Esophagus squamous epithelium (tissue), 5 donors: ENCODE measurements at regions not wholly inside any gene's neighbourhood (a gene's known extent, or its start where the extent isn't known, plus 50 kb on each side); places are given as distances from the start of the nearest gene placed in this dataset.

Experiments
- DNase-seq: peaks from one replicate; lab custom pipeline; 2025; lab: John Stamatoyannopoulos, UW
- H3K27ac ChIP-seq, 4 donors: fragments of 200-600 bp; sonication (generic); one replicate each; pipeline ENCODE4 v1.5.1; 2016 to 2019; ENCODE audit warnings: mild to moderate bottlenecking in 1 of 4
- H3K27me3 ChIP-seq, 4 donors: fragments of 200-600 bp; sonication (generic); 1 replicate in 3 of 4; 2 replicates in 1 of 4; pipeline versions ENCODE4 v1.5.1 to v1.6.0; 2017 to 2021; ENCODE audit warnings: antibody characterized with exemption in 1 of 4
- H3K36me3 ChIP-seq, 3 donors: fragments of 200-600 bp; sonication (generic); one replicate each; pipeline ENCODE4 v1.5.1; 2016 to 2019
- H3K4me1 ChIP-seq, 3 donors: fragments of 200-600 bp; sonication (generic); one replicate each; pipeline ENCODE4 v1.5.1; 2017 to 2019
- H3K4me3 ChIP-seq, 4 donors: fragments of 200-600 bp; sonication (generic); 1 replicate in 3 of 4; 2 replicates in 1 of 4; pipeline ENCODE4 v1.5.1; 2016 to 2019; ENCODE audit warnings: mild to moderate bottlenecking in 2 of 4, moderate library complexity in 1 of 4
- H3K9me3 ChIP-seq, 3 donors: fragments of 200-600 bp; sonication (generic); one replicate each; pipeline ENCODE4 v1.5.1; 2016 to 2019
- POLR2A ChIP-seq, 4 donors: fragments of 450-650 bp; IDR thresholded peaks; one replicate each; pipeline ENCODE4 v1.6.1; 2017; ENCODE audit warnings: antibody characterized with exemption in 4 of 4, mild to moderate bottlenecking in 4 of 4, moderate library complexity in 3 of 4
- WGBS, 2 donors: methylation state at CpG; one replicate each; pipeline ENCODE4 v1.1.5; 2018; 5-methylcytosine and 5-hydroxymethylcytosine counted together
- intact Hi-C: fragments of 100-400 bp; cut with DNase I; formaldehyde crosslinking; loops from one replicate; pipeline ENCODE4 v1.15.0; 2022
- TF ChIP-seq, protein P1 (sequence below), 6 experiments: fragments of 450-650 bp in 4 of 6; fragments of 200-600 bp in 2 of 6; sonication (generic) in 2 of 6; IDR thresholded peaks; one replicate each; pipeline ENCODE4 v1.5.1; 2016 to 2019; ENCODE audit warnings: antibody characterized with exemption in 6 of 6, mild to moderate bottlenecking in 4 of 6, moderate library complexity in 4 of 6
- donor health status: DM: yes; HTN: yes; CAD: no.

GRCh38 chr6:156113631-156114030 is 658.0 kb upstream of the NOX3 start:
- Histone ChIP-seq H3K27me3 (no peaks in the 10 kb centered on the region), H3K27ac (no peak overlapping the region), H3K9me3 (no peaks in the 10 kb centered on the region), H3K4me1 (no peaks in the 10 kb centered on the region), H3K36me3 (no peaks in the 10 kb centered on the region), H3K4me3 (no peak overlapping the region)
- TF ChIP-seq, protein P1, sequence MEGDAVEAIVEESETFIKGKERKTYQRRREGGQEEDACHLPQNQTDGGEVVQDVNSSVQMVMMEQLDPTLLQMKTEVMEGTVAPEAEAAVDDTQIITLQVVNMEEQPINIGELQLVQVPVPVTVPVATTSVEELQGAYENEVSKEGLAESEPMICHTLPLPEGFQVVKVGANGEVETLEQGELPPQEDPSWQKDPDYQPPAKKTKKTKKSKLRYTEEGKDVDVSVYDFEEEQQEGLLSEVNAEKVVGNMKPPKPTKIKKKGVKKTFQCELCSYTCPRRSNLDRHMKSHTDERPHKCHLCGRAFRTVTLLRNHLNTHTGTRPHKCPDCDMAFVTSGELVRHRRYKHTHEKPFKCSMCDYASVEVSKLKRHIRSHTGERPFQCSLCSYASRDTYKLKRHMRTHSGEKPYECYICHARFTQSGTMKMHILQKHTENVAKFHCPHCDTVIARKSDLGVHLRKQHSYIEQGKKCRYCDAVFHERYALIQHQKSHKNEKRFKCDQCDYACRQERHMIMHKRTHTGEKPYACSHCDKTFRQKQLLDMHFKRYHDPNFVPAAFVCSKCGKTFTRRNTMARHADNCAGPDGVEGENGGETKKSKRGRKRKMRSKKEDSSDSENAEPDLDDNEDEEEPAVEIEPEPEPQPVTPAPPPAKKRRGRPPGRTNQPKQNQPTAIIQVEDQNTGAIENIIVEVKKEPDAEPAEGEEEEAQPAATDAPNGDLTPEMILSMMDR (IDR thresholded peaks at IDR 0.05): no peak
- no peak for TF ChIP-seq POLR2A (IDR thresholded peaks at IDR 0.05)
- DNase-seq: no peak
- 82 to 88% methylated on average over 3 of the region's 3 CpGs for WGBS, 2 donors
- intact Hi-C loops: no loop called here

GRCh38 chr6:156111913-156112312 is 656.3 kb upstream of the NOX3 start:
- intact Hi-C loops: no loop called here
- TF ChIP-seq POLR2A (IDR thresholded peaks at IDR 0.05): no peak
- TF ChIP-seq, protein P1 (IDR thresholded peaks at IDR 0.05): no peak
- H3K9me3 ChIP-seq: no peaks in the 10 kb centered on the region

DNA sequence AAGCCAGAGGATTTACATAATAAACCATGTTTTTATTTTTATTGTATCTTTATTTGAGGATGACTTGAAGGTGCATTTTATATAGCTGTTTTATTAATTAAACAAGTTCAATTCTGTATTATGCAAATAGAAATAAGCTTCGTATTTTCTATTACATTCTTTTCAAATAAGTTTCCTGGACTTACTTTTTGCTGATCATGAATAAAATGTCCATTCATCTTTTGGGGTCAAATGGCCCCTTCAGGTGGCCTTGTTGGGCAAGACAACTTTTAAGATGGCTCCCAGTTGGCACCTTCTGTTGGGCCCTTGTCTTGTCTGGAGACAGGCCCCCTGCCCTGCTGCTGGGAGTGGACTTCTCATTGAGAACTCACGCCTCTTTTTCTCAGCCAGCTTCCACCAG is 654.6 kb upstream of the NOX3 start:
- TF ChIP-seq, protein P1 (IDR thresholded peaks at IDR 0.05): no peak
- no peak for TF ChIP-seq POLR2A (IDR thresholded peaks at IDR 0.05)
- H3K36me3 ChIP-seq: no peaks in the 10 kb centered on the region
- no peak for DNase-seq
- no peaks in the 10 kb centered on the region for H3K9me3 ChIP-seq
- intact Hi-C loops: no loop called here
- peaks cover 0 to 14% (median 0%) of the 10 kb centered on the region in 3 donors for H3K4me1 ChIP-seq
- H3K27ac ChIP-seq: no peak overlapping the region
- H3K4me3 ChIP-seq: no peak overlapping the region
- H3K27me3 ChIP-seq: no peaks in the 10 kb centered on the region
- WGBS, 2 donors: 70 to 79% methylated on average over 2 of the region's 2 CpGs

More at GRCh38 chr6:156111913-156112312, 656.3 kb upstream of the NOX3 start:
- WGBS, 2 donors: 81 to 89% methylated on average over 7 to 10 of the region's 10 CpGs
- H3K27ac ChIP-seq: no peak overlapping the region
- H3K4me1 ChIP-seq: peaks cover 0 to 14% (median 0%) of the 10 kb centered on the region in 3 donors
- no peak for DNase-seq
- no peak overlapping the region for H3K4me3 ChIP-seq
- H3K27me3 ChIP-seq: no peaks in the 10 kb centered on the region
- no peaks in the 10 kb centered on the region for H3K36me3 ChIP-seq

- no peaks in the 10 kb centered on the region for H3K36me3 ChIP-seq
- intact Hi-C loops: no loop called here
- DNase-seq: no peak
- no peak overlapping the region for H3K27ac ChIP-seq
- H3K4me3 ChIP-seq: no peak overlapping the region
- no peaks in the 10 kb centered on the region for H3K9me3 ChIP-seq
- H3K4me1 ChIP-seq: peaks cover 0 to 14% (median 0%) of the 10 kb centered on the region in 3 donors
- TF ChIP-seq, protein P1 (IDR thresholded peaks at IDR 0.05): no peak
- no peak for TF ChIP-seq POLR2A (IDR thresholded peaks at IDR 0.05)
- no peaks in the 10 kb centered on the region for H3K27me3 ChIP-seq
- 72 to 92% methylated on average over 1 of the region's 1 CpG for WGBS, 2 donors
Measured at GRCh38 chr6:156109713-156110112, 654.1 kb upstream of the NOX3 start.

DNA sequence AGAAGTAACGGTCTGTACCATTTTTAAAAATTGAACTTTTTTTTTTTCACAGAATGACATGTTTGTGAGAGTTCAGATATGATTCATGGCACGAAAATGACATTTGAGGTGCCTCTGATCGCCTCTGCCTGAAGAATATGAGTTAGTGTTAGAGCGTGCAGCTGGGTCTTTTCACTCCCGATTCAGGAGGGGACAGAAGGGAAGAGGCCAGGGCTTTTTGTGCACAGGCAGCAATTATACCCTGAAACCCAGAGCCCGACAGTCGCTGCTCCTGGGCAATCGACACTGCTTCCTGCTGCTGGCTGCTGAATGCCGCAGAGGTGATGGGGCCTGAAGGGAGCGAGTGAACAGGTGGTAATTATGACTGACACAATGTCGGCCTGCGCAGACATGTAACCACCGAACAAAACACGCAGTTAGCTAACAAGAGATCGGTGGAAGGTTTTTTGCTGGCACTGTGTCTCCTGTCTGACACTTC is 652.0 kb upstream of the NOX3 start:
- Histone ChIP-seq H3K27me3 (no peaks in the 10 kb centered on the region), H3K4me1 (peaks cover 0 to 14% (median 0%) of the 10 kb centered on the region in 3 donors), H3K4me3 (no peak overlapping the region), H3K9me3 (no peaks in the 10 kb centered on the region), H3K36me3 (no peaks in the 10 kb centered on the region), H3K27ac (no peak overlapping the region)
- intact Hi-C loops: no loop called here
- DNase-seq: no peak
- WGBS, 2 donors: 38 to 40% methylated on average over 10 to 14 of the region's 15 CpGs
- no peak for TF ChIP-seq POLR2A (IDR thresholded peaks at IDR 0.05)
- TF ChIP-seq, protein P1 (IDR thresholded peaks at IDR 0.05): no peak
